GM21447 (cell line): ENCODE measurements at regions not wholly inside any gene's neighbourhood (a gene's known extent, or its start where the extent isn't known, plus 50 kb on each side); places are given as distances from the start of the nearest gene placed in this dataset.
A peak's percentile ranks its signal among the peaks of the same experiment; 100 is the strongest.
"Not testable (repeated sequence)": the region's sequence is repeated elsewhere in the genome, so short reads cannot be mapped to it uniquely, and the experiment has no call there.

Source experiments
- ATAC-seq: cut with Tn5 transposase; IDR thresholded peaks from one replicate; pipeline ENCODE4 v1.9.1; 2021; ENCODE audit not compliant: unreplicated experiment

GRCh38 chr2:48210189-48210588 lies 104.3 kb upstream of the FOXN2 start:
- no peak for ATAC-seq

- ATAC-seq: no peak
Measured at GRCh38 chr2:48213646-48214045, 100.8 kb upstream of the FOXN2 start.

DNA sequence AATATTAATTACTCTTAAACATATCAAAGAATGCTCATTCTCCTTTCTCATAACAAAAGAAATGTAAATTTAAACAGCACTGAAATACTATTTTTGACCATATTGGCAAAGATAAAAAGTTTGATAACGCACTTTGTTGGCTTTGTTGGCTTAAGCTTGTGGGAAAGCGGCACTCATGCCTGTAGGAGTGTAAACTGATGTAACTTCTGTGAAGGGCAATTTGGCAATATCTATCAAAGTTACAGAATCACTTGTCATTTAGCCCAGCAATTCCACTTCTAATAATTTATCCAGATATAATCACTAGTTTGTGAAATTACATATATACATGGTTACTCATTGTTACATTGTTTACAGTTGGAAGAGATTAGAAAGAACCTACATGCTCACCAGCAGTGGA lies 96.3 kb upstream of the FOXN2 start:
- ATAC-seq: no peak

DNA sequence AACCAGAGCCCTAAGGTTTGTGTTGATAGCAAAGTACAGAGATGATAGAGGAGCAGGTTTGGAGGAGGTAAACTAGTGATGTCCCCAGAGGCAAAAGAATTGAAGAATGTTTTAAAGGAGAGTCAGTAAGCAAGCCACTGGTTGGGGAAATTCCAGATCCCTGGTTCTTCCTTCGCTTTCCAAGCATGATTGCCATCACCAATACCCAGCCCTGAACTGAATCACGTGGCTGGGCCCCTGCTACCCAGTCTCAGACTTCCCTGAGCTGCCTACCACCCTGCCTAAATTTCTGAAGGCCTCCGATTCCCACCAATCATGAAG lies 95.3 kb upstream of the FOXN2 start:
- ATAC-seq: no peak

- no peak for ATAC-seq
Measured at GRCh38 chr2:48219555-48220436, 94.7 kb upstream of the FOXN2 start.

DNA sequence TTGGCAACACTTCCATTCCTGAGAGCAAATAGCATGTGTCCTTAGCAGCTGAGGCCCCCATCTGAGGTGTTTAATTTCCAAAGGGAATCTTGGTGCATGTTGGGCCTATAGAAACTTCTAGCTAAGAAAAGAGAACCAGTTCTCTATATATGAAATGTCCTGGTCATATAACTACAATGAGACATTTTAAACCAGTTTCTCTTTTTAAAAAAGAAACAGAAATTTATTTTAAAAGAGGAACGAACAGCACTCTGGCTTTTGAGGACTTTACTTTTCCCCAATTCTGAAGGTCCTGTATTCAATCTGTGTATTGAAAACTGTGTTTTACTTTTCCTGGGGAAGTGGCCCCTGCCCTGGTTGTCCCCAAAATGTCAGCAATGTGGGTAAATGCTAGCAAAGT lies 94.0 kb upstream of the FOXN2 start:
- ATAC-seq: no peak

DNA sequence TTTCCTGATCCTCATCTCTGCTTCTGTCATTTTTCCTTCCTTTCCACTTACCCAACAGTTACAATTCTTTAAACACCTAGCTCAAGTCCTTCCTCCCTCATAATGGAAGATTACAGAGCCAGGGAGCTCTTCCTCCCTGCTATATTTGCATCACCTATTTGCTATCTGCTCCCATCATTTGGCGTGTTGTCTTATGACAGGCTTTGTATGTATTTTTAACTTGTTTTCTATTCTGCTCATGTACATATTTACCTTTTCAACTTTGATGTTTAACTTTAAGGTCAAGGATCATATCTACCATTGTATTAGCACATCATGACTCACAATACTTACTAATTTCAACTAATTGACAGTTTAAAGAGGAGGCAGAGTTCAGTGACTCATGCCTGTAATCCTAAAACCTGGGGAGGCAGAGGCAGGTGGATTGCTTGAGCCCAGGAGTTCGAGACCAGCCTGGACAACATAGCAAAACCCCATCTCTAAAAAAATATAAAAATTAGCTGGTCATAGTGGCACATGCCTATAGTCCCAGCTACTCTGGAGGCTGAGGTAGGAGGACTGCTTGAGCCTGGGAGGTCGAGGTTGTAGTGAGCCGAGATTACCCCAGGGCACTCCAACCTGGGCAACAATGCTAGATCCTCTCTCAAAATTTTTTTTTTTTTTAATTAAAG lies 92.5 kb upstream of the FOXN2 start:
- no peak for ATAC-seq

- peak; percentile 87 for ATAC-seq
Measured at GRCh38 chr2:48227617-48228344, 86.7 kb upstream of the FOXN2 start.

DNA sequence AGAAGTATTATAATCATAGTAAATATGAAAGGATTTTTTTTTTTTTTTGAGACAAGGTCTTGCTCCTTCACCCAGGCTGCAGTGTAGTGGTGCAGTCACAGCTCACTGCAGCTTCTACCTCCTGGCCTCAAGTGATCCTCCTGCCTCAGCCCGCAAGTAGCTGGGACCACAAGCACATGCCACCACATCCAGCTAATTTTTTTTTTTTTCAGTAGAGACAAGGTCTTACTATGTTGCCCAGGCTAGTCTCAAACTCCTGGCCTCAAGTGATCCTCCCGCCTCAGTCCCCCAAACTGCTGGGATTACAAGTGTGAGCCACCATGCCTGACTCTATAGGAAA lies 86.2 kb upstream of the FOXN2 start:
- no peak for ATAC-seq

DNA sequence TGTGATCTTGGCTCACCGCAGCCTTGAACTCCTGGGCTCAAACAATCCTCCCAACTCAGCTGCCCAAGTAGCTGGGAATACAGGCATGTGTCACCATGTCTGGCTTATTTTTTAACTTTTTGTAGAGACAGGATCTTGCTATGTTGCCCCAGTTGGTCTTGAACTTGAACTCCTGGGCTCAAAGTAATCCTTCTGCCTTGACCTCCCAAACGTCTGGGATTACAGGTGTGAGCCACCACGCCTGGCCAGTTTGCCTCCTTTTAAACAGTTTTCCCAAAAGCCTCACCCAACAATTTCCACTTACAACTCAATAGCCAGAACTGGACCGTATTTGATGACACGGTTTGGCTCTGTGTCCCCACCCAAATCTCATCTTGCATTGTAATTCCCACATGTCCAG lies 85.4 kb upstream of the FOXN2 start:
- no peak for ATAC-seq

- no peak for ATAC-seq
Measured at GRCh38 chr2:48230834-48231233, 83.6 kb upstream of the FOXN2 start.

GRCh38 chr2:48232351-48232750 lies 82.1 kb upstream of the FOXN2 start:
- ATAC-seq: no peak

DNA sequence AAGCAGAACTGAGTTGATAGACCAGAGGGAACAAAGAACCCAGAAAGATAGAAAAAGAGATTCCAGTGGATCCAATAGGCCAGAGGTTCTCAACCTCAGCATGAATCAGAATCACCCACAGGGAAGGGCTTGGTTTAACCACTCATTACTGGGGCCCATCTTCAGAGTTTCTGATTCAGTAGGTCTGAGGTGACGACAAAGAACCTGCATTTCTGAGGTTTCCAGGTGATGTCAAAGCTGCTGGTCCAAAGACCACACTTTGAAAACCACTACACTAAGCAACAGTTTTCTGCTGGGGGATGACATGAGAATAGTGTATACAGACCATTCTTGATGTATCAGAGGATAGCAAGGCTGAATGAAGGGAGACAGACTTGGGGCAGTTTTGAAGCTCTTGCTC lies 81.5 kb upstream of the FOXN2 start:
- ATAC-seq: no peak

DNA sequence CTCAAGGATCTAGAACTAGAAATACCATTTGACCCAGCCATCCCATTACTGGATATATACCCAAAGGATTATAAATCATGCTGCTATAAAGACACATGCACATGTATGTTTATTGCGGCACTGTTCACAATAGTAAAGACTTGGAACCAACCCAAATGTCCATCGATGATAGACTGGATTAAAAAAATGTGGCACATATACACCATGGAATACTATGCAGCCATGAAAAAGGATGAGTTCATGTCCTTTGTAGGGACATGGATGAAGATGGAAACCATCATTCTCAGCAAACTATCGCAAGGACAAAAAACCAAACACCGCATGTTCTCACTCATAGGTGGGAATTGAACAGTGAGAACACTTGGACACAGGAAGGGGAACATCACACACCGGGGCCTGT lies 80.7 kb upstream of the FOXN2 start:
- not testable (repeated sequence) for ATAC-seq

DNA sequence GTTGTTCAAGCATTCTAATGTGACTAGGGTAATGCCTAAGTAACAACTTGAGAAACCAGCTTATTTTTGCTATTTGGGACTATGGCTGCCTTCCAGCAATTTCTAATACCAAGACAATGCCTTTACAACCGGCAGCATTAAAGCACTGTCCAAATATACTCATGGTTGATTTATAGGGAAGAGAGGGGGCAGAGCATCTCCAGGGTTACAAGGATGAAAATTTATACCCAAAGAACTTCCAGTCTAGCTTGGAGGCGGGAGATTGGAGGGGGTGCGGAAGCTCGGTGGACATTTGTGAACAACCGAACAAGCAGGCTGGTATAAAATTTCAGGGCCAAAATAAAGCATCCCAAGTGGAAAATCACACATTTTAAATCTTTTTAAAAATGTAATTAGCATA lies 79.4 kb upstream of the FOXN2 start:
- no peak for ATAC-seq

GRCh38 chr2:48238381-48238780 lies 76.1 kb upstream of the FOXN2 start:
- ATAC-seq: no peak

GRCh38 chr2:48240912-48241311 lies 73.6 kb upstream of the FOXN2 start:
- ATAC-seq: no peak

- ATAC-seq: no peak
Measured at GRCh38 chr2:48247206-48247605, 67.3 kb upstream of the FOXN2 start.

DNA sequence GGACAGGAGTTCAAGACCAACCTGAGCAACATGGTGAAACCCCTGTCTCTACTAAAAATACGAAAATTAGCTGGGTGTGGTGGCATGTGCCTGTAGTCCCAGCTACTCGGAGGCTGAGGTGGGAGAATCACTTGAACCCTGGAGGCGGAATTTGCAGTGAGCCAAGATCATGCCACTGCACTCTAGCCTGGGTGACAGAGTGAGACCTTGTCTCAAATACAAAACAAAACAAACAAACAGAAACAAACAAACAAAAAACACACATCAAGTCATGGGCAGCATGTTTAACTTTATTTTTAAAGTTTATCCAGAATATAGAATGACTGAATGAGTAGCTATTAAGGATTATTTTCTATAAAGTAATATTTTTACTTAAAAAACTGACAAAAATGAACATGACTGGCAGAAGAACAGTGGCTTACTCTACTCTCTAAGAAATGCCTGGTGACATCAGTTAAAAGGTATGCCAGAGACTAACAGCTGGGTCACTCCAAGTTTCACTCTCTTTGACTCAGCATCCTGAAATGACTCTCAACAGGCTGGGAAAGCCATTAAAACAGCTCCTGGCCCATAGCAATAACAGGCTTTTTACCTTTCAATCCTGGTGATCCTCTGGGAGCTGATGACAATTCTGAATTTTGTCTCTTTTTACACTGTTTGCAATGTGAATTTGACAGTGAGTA lies 66.1 kb upstream of the FOXN2 start:
- ATAC-seq: peak; percentile 89

GRCh38 chr2:48249025-48249424 lies 65.5 kb upstream of the FOXN2 start:
- no peak for ATAC-seq

DNA sequence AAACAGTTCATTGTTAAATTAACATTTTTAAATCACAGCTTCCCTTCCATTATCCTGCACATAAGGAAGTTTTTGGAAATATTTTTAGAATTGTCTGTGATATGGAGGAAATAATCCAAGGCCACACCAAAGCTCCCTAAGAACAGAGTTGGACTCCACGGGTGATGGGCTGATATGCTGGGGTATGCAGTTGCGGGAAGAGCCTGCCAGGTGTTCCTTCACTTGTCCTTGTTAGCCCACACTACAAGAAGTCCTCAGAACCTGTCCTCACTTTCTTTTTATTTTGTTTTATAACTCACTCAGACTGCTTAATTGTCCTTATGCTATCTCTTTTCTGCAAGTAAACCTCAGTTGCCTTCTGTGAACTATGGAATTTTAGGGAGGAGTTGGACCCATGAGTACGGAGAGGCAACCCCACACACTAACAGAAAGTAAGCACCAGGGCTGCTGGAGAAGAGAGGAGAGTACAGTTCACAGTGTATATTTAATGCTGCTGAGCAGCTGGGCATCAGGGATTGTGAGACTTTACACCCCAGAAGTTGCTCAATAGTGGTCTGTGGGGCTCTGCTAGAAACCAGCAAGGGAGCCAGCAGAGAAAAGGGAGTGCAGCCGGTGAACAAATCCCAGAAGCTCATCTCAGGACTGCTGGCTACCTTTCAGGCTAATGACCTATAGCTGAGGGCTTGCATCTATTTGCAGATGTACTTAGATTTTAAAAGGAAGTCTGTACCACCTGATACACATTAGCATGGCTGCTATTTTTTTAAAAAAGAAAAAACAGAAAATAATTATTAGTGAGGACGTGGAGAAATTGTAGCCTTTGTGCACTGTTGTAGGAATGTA lies 64.6 kb upstream of the FOXN2 start:
- ATAC-seq: no peak
